Panc1 (cell line): ENCODE measurements at regions not wholly inside any gene's neighbourhood (a gene's known extent, or its start where the extent isn't known, plus 50 kb on each side); places are given as distances from the start of the nearest gene placed in this dataset.

Experiments
- ATAC-seq: fragments of 200-7000 bp; cut with Tn5 transposase; 2 replicates; pipeline ENCODE4 v1.9.1; 2020; ENCODE audit warnings: mild to moderate bottlenecking, moderate library complexity
- BruUV-seq: library from RNA; stranded (reverse); fragments of 400-500 nt; replicated peaks from 2 replicates; lab custom pipeline; 2021; lab: Mats Ljungman, UMichigan
- CTCF ChIA-PET: fragments of 300-600 bp; sonication (Branson Sonifier 250); formaldehyde crosslinking; loops from one replicate; lab custom pipeline; 2022; ENCODE audit warnings: antibody characterized with exemption; lab: Charles Lee
- POLR2A ChIA-PET: fragments of 300-600 bp; sonication (Branson Sonifier 250); formaldehyde crosslinking; loops from one replicate; lab custom pipeline; 2022; ENCODE audit warnings: antibody characterized with exemption; lab: Charles Lee
- DNase-seq: peaks from one replicate; pipeline ENCODE4 v3.0.0-alpha.2; 2010; ENCODE audit warnings: low read depth, low spot score
- H3K27ac ChIP-seq: 2 replicates; pipeline ENCODE4 v1.5.1; 2011; ENCODE audit warnings: mild to moderate bottlenecking, low read length, inconsistent platforms
- H3K27me3 ChIP-seq: fragments of 200-500 bp; sonication (Bioruptor generic); 2 replicates; pipeline ENCODE4 v1.6.0; 2014; ENCODE audit warnings: low read length, inconsistent platforms; ENCODE audit not compliant: control insufficient read depth, insufficient read depth
- H3K36me3 ChIP-seq: fragments of 200-500 bp; sonication (Bioruptor generic); 2 replicates; pipeline ENCODE4 v1.5.1; 2014; ENCODE audit warnings: inconsistent platforms, mild to moderate bottlenecking, low read length, moderate library complexity; ENCODE audit not compliant: control insufficient read depth, insufficient read depth
- H3K4me1 ChIP-seq: 2 replicates; pipeline ENCODE4 v1.5.1; 2011; ENCODE audit warnings: inconsistent platforms, mild to moderate bottlenecking, low read length, moderate library complexity; ENCODE audit not compliant: control insufficient read depth, insufficient read depth
- H3K4me3 ChIP-seq, 2 experiments: 2 replicates each; pipeline ENCODE4 v1.5.1; 2011 to 2012; ENCODE audit warnings: low read depth in 2 of 2, low read length in 2 of 2, mild to moderate bottlenecking in 2 of 2, inconsistent platforms in 1 of 2, moderate library complexity in 1 of 2
- H3K9me3 ChIP-seq: fragments of 200-500 bp; sonication (Bioruptor generic); 2 replicates; pipeline ENCODE4 v1.5.1; 2014; ENCODE audit warnings: low read depth, mild to moderate bottlenecking, inconsistent platforms, low read length, moderate library complexity; ENCODE audit not compliant: control insufficient read depth, insufficient read depth
- CTCF ChIP-seq: fragments of 450-650 bp; IDR thresholded peaks from 2 replicates; pipeline ENCODE4 v1.5.1; 2017; ENCODE audit warnings: mild to moderate bottlenecking
- POLR2AphosphoS5 ChIP-seq: IDR thresholded peaks from 2 replicates; pipeline ENCODE4 v1.6.1; 2012; ENCODE audit warnings: mild to moderate bottlenecking, low read depth, low read length, moderate library complexity
- REST ChIP-seq, 2 experiments: IDR thresholded peaks; 2 replicates each; pipeline ENCODE4 v1.6.1; 2011 to 2012; ENCODE audit warnings: low read depth in 2 of 2, control low read depth in 1 of 2, low read length in 1 of 2, mild to moderate bottlenecking in 1 of 2, moderate library complexity in 1 of 2; ENCODE audit not compliant: insufficient read depth in 1 of 2
- SIN3A ChIP-seq: IDR thresholded peaks from 2 replicates; pipeline ENCODE4 v1.6.1; 2012; ENCODE audit warnings: low read depth, mild to moderate bottlenecking, low read length, moderate library complexity, borderline replicate concordance; ENCODE audit not compliant: insufficient read depth
- TCF7L2 ChIP-seq: IDR thresholded peaks from 2 replicates; pipeline ENCODE4 v1.6.1; 2011; ENCODE audit warnings: mild to moderate bottlenecking, low read depth, low read length, inconsistent platforms
- in situ Hi-C: cut with HindIII; loops from 2 replicates; pipeline ENCODE4 v1.10.0; 2016; ENCODE audit warnings: low sequenced_read_pairs, low pct_unique_long_range_greater_than_20kb
- intact Hi-C: fragments of 100-400 bp; cut with micrococcal nuclease; formaldehyde crosslinking; loops from one replicate; pipeline ENCODE4 v1.10.0; 2022; ENCODE audit not compliant: unreplicated experiment

- no peaks in the 10 kb centered on the region for H3K27me3 ChIP-seq
- ATAC-seq (no peak), DNase-seq (no peak)
- intact Hi-C loops (no loop called here), in situ Hi-C loops (no loop called here)
- TF ChIP-seq CTCF (no peak), POLR2AphosphoS5 (no peak), REST (IDR thresholded peaks at IDR 0.05; ENCODE audit: insufficient read depth in 1 of 2, low read depth in 2 of 2, low read length in 1 of 2) (no peak), SIN3A (no peak), TCF7L2 (no peak)
- H3K4me3 ChIP-seq, result no peak overlapping the region
- H3K9me3 ChIP-seq, result no peaks in the 10 kb centered on the region
- H3K4me1 ChIP-seq, result no peaks in the 10 kb centered on the region
- BruUV-seq, result no TSS peak
- ChIA-PET CTCF (no interaction called here), POLR2A (no interaction called here)
- H3K36me3 ChIP-seq, result no peaks in the 10 kb centered on the region
- H3K27ac ChIP-seq, result no peak overlapping the region
Measured at GRCh38 chr6:134846865-134847264, 103.0 kb downstream of the ALDH8A1 start.

GRCh38 chr6:134846031-134846430, 103.9 kb downstream of the ALDH8A1 start:
- POLR2A ChIA-PET, result interaction anchor here (0.7 kb wide), 1 partner anchor 38 kb away, joined by 5 read pairs; no protein-coding TSS in a partner anchor

More at GRCh38 chr6:134846031-134846430, 103.9 kb downstream of the ALDH8A1 start:
- ATAC-seq (no peak), DNase-seq (no peak)
- H3K9me3 ChIP-seq, result no peaks in the 10 kb centered on the region
- H3K27ac ChIP-seq, result no peak overlapping the region
- TF ChIP-seq TCF7L2 (no peak), REST (IDR thresholded peaks at IDR 0.05; ENCODE audit: insufficient read depth in 1 of 2, low read depth in 2 of 2, low read length in 1 of 2) (no peak), CTCF (no peak), SIN3A (no peak), POLR2AphosphoS5 (no peak)
- no peak overlapping the region for H3K4me3 ChIP-seq
- CTCF ChIA-PET, result no interaction called here
- in situ Hi-C loops (no loop called here), intact Hi-C loops (no loop called here)
- no peaks in the 10 kb centered on the region for H3K36me3 ChIP-seq
- no TSS peak for BruUV-seq
- no peaks in the 10 kb centered on the region for H3K27me3 ChIP-seq
- H3K4me1 ChIP-seq, result no peaks in the 10 kb centered on the region
